Muscle layer of duodenum (tissue), 2 donors: ENCODE measurements at regions not wholly inside any gene's neighbourhood (a gene's known extent, or its start where the extent isn't known, plus 50 kb on each side); places are given as distances from the start of the nearest gene placed in this dataset.

Experiments used
- H3K27ac ChIP-seq: one replicate; pipeline ENCODE4 v1.7.0; 2013; ENCODE audit warnings: mild to moderate bottlenecking, low read length
- H3K27me3 ChIP-seq: one replicate; pipeline ENCODE4 v1.7.0; 2013; ENCODE audit warnings: low read depth, mild to moderate bottlenecking, control low read depth, low read length
- H3K36me3 ChIP-seq, 2 donors: one replicate each; pipeline ENCODE4 v1.7.0; 2013; ENCODE audit warnings: low read length in 2 of 2, control low read depth in 1 of 2, mild to moderate bottlenecking in 1 of 2; ENCODE audit not compliant: insufficient read depth in 2 of 2, control insufficient read depth in 1 of 2
- H3K4me1 ChIP-seq, 2 donors: one replicate each; pipeline ENCODE4 v1.7.0; 2013; ENCODE audit warnings: low read length in 2 of 2, mild to moderate bottlenecking in 2 of 2, control low read depth in 1 of 2, moderate library complexity in 1 of 2; ENCODE audit not compliant: insufficient read depth in 2 of 2, control insufficient read depth in 1 of 2
- H3K4me3 ChIP-seq, 2 donors: one replicate each; pipeline ENCODE4 v1.7.0; 2013; ENCODE audit warnings: low read length in 2 of 2, low read depth in 1 of 2, mild to moderate bottlenecking in 1 of 2
- H3K9me3 ChIP-seq, 2 donors: one replicate each; pipeline ENCODE4 v1.7.0; 2013; ENCODE audit warnings: low read length in 2 of 2, control low read depth in 1 of 2, mild to moderate bottlenecking in 1 of 2; ENCODE audit not compliant: control insufficient read depth in 1 of 2
- donor health status: healthy.

DNA sequence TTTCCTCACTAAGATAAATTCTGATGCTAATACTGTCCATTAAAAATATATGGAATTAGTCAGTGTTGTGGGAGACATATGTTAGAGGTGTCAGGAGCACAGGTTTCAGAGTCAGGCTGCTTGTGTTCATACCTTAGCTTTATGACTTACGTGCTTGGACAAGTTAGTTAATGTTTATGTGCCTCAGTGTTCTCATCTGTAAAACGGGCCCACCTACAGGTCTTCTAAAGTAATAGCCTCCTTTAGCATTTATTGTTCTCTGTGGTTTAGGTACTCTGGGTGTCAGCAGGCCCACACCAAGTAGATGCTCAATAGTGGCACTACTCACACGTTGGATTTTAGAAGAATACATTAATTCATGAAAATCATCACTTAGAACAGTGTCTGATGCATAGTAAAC, 308.7 kb upstream of the ZC3H12C start:
- Histone ChIP-seq H3K4me1 (no peaks in the 10 kb centered on the region), H3K9me3 (no peaks in the 10 kb centered on the region), H3K36me3 (no peaks in the 10 kb centered on the region), H3K27ac (no peak overlapping the region), H3K27me3 (no peaks in the 10 kb centered on the region), H3K4me3 (no peak overlapping the region)

DNA sequence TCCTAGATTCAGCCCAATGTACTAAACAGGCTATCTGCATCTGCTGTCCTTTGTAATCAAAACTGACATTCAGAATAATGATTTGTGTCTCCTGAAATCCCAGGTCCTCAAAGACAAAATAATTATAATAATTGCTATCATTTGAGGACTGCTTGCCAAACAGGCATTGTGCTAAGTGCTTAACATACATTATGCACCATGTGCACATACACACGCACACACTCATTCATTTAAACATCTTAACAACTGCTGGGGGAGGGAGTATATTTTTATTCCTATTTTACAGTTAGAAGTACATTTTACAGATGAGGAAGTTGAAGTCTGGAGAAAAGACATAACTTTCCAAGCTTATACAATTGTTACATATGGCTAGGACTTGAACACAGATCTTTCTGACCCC, 308.0 kb upstream of the ZC3H12C start:
- no peaks in the 10 kb centered on the region for H3K27me3 ChIP-seq
- H3K9me3 ChIP-seq = no peaks in the 10 kb centered on the region
- no peaks in the 10 kb centered on the region for H3K4me1 ChIP-seq
- H3K27ac ChIP-seq = no peak overlapping the region
- H3K36me3 ChIP-seq = no peaks in the 10 kb centered on the region
- H3K4me3 ChIP-seq = no peak overlapping the region

DNA sequence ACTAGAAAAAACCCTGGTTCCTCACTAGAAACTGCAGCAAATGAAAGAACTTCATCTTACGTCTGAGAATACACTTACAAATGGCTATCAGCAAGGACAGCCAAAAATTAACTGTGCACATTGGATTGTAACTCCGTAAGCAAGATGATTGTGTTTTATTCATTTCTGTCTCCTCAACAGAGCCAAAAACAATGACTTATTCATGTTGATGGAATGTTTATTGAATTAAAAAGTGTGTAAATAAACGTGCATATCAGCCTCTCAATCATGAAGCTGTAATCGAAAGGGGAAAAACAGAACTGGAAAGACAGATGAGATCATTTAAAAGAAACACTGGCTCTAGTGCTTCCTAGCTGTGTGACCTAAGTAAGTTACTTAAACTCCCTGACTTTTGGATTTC, 307.5 kb upstream of the ZC3H12C start:
- Histone ChIP-seq H3K27ac (no peak overlapping the region), H3K4me1 (no peaks in the 10 kb centered on the region), H3K9me3 (no peaks in the 10 kb centered on the region), H3K36me3 (no peaks in the 10 kb centered on the region), H3K27me3 (no peaks in the 10 kb centered on the region), H3K4me3 (no peak overlapping the region)

DNA sequence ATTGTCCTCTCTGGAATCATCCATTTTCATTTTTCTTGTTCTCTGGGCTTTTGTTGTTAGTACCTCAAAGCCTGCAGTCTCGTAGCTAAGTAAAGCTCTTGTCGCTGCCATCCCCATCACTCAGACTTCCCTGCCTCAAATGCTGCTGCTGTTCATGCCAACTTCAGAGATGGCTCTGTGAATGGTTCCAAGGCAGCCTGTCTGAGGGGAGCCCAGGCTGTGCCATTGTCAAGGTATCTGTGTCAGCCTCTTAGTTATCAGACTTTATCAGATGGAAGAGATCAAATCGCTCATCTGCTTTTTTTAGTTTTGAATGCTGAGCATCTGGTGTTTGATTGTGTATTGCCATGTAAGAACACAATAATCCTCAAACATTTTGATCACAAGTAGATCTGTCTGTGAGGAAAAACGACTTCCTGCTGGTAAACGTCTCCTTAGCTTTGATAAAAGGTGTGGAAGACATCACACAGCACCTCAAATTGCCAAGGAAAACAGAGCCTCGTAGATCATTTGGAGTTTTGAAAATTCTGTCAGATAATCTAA, 304.2 kb upstream of the ZC3H12C start:
- Histone ChIP-seq H3K27ac (no peak overlapping the region), H3K27me3 (no peaks in the 10 kb centered on the region)

DNA sequence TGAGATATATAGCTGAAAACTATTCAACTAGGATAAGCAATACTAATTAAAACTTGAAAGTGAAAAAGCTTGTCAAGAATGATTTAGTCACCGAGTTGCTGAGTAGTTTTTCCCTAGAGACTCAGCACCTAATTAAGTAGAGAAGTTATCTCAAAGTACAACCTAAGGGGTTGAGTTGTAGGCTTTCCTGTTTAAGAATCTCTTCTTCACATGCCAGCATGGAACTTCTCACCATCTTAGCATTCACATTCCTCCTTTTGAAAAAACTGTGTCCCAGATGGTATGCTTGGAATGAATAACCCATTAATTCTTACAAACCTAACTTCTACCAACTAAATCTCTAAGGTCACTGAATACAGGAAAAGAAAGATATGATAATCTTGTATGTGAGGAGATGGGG, 303.3 kb upstream of the ZC3H12C start:
- H3K27ac ChIP-seq = no peak overlapping the region
- no peaks in the 10 kb centered on the region for H3K27me3 ChIP-seq
- no peaks in the 10 kb centered on the region for H3K36me3 ChIP-seq
- H3K9me3 ChIP-seq = no peaks in the 10 kb centered on the region
- no peaks in the 10 kb centered on the region for H3K4me1 ChIP-seq
- H3K4me3 ChIP-seq = no peak overlapping the region

More for the DNA sequence above, 304.2 kb upstream of the ZC3H12C start:
- no peak overlapping the region for H3K4me3 ChIP-seq
- H3K36me3 ChIP-seq = no peaks in the 10 kb centered on the region
- no peaks in the 10 kb centered on the region for H3K4me1 ChIP-seq
- H3K9me3 ChIP-seq = no peaks in the 10 kb centered on the region

DNA sequence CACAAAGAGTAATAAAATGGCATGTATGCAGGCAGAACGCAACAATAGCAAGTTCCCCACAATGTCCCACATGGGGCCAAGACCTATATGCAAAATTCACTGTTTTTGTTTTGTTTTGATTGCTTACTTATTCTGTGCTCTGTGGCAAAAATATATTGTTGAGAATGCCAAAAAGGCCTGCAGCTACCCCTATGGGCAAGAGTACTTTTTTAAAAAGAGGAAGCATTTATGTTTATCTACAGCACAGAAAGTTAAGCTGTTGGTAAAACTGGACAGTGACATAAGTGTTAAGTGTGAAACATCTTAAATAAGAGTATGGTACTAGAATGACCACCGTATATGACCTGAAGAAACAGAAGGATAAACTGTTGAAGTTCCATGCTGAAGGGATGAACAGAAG, 301.9 kb upstream of the ZC3H12C start:
- H3K4me3 ChIP-seq = no peak overlapping the region
- no peaks in the 10 kb centered on the region for H3K4me1 ChIP-seq
- H3K36me3 ChIP-seq = no peaks in the 10 kb centered on the region
- no peaks in the 10 kb centered on the region for H3K9me3 ChIP-seq
- H3K27ac ChIP-seq = no peak overlapping the region
- H3K27me3 ChIP-seq = no peaks in the 10 kb centered on the region

DNA sequence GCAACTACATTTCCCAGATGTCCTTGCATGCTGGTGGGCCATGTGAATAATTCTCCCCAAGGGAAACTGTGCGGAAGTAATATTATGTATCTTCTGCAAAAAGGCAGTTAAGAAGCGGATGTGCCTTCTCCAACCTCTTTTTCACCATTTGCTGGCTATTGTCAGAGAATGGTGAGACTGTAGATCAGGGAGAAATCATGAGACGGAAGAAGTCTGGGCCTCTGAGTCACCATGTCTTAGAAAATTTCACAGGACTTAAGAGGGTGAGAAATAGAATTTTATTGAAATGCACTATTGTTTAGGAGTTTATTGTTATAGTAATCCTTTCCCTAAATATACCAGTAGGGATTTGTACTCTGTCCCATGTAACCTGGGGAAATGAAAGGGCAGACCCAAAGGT, 298.7 kb upstream of the ZC3H12C start:
- H3K36me3 ChIP-seq = no peaks in the 10 kb centered on the region
- no peaks in the 10 kb centered on the region for H3K4me1 ChIP-seq
- no peak overlapping the region for H3K27ac ChIP-seq
- no peak overlapping the region for H3K4me3 ChIP-seq
- H3K27me3 ChIP-seq = no peaks in the 10 kb centered on the region
- no peaks in the 10 kb centered on the region for H3K9me3 ChIP-seq

DNA sequence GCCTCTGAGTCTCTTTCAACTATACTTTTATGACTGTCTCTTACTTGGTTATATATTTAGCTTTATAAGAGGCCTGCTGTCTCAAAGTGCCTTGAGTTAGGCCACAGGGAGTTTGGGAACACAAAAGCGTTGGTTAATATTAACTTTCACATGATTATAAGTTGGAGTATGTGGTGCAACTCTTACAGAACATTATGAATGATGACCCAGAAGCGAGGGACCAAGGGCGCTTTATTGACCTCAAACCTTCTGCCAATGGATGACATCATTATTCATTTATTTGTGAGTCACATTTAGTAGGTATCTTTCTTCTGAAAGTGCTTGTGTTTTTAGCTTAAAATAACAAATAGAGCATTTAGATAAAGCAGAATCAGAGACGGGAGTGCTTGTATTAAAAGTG, 298.0 kb upstream of the ZC3H12C start:
- H3K4me1 ChIP-seq = no peaks in the 10 kb centered on the region
- no peak overlapping the region for H3K4me3 ChIP-seq
- no peak overlapping the region for H3K27ac ChIP-seq
- H3K9me3 ChIP-seq = no peaks in the 10 kb centered on the region
- H3K27me3 ChIP-seq = no peaks in the 10 kb centered on the region
- H3K36me3 ChIP-seq = no peaks in the 10 kb centered on the region

DNA sequence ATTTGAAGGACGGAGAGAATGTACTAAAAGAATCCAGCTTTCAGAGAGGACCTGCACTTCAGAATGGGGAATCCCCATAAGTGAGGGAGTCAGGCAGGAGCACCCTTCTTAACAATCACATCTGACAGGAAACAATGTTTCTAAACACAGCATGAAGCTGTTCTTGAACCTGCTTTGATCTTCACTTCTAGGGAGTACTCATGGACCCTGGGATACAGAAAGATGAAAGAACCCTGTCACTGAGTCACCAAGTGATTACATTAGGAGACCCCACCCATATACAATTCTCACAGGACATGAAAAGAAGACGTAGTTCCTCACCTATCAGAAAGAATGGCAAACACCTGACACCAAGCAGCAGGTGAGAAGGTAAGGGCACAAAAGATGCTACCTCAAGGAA, 296.9 kb upstream of the ZC3H12C start:
- H3K36me3 ChIP-seq = no peaks in the 10 kb centered on the region
- no peaks in the 10 kb centered on the region for H3K4me1 ChIP-seq
- H3K27ac ChIP-seq = no peak overlapping the region
- H3K27me3 ChIP-seq = no peaks in the 10 kb centered on the region
- no peak overlapping the region for H3K4me3 ChIP-seq
- no peaks in the 10 kb centered on the region for H3K9me3 ChIP-seq

DNA sequence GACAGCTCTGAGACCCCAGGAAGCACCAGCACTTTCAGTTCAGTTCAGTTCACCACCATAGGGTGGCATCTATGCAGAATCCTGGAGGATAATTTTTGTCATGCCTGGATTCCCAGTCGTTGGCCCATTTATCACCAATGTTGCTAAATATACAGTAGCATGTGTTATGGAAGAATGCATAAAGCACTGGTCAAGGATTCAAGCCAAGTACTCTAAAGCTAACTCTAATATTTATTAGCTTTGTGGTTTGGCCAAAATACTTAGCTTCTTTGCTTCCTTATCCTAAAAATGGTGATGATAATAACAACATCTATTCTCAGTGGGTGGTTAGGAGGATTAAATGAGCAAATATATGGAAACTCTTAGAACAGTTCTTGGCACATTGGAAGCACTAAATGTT, 294.7 kb upstream of the ZC3H12C start:
- H3K27me3 ChIP-seq = no peaks in the 10 kb centered on the region
- no peaks in the 10 kb centered on the region for H3K36me3 ChIP-seq
- H3K4me3 ChIP-seq = no peak overlapping the region
- H3K27ac ChIP-seq = no peak overlapping the region
- H3K4me1 ChIP-seq = no peaks in the 10 kb centered on the region
- no peaks in the 10 kb centered on the region for H3K9me3 ChIP-seq

DNA sequence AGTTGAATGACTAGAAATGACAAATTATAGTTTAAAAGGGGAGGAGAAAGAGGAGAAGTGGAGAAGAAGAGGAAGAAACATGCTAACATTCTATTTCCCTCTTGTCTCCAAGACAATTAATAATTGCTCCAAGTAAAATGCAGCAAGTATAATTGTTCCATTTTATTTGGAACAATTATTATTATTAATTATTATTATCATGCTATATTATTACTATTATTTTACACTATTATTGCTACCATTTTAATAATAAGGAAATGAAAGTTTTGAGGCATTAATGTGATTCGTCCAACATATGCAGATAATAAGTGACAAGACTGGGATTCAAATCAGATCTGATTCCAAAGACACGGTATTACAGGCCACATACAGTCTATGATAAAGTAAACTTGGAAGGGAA, 293.6 kb upstream of the ZC3H12C start:
- no peaks in the 10 kb centered on the region for H3K4me1 ChIP-seq
- H3K27ac ChIP-seq = no peak overlapping the region
- H3K27me3 ChIP-seq = no peaks in the 10 kb centered on the region
- no peaks in the 10 kb centered on the region for H3K9me3 ChIP-seq
- no peaks in the 10 kb centered on the region for H3K36me3 ChIP-seq
- no peak overlapping the region for H3K4me3 ChIP-seq

DNA sequence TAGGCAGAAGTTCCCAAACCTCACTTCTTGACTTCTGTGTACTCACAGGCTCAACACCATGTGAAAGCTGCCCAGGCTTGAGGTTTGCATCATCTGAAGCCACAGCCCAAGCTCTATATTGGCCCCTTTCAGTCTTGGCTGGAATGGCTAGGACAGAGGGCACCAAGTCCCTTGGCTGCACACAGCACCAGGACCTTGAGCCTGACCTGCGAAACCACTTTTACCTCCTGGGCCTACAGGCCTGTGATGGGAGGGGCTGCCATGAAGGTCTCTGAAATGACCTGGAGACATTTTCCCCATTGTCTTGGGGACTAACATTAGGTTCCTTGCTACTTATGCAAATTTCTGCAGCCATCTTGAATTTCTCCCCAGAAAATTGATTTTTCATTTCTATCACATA, 288.3 kb upstream of the ZC3H12C start:
- H3K4me3 ChIP-seq = no peak overlapping the region
- H3K36me3 ChIP-seq = no peaks in the 10 kb centered on the region
- no peak overlapping the region for H3K27ac ChIP-seq
- H3K27me3 ChIP-seq = no peaks in the 10 kb centered on the region
- H3K4me1 ChIP-seq = no peaks in the 10 kb centered on the region
- H3K9me3 ChIP-seq = peaks cover 0 to 3% of the 10 kb centered on the region in 2 donors
